ENCODE measurements at regions not wholly inside any gene's neighbourhood (a gene's known extent, or its start where the extent isn't known, plus 50 kb on each side); places are given as distances from the start of the nearest gene placed in this dataset.

DNA sequence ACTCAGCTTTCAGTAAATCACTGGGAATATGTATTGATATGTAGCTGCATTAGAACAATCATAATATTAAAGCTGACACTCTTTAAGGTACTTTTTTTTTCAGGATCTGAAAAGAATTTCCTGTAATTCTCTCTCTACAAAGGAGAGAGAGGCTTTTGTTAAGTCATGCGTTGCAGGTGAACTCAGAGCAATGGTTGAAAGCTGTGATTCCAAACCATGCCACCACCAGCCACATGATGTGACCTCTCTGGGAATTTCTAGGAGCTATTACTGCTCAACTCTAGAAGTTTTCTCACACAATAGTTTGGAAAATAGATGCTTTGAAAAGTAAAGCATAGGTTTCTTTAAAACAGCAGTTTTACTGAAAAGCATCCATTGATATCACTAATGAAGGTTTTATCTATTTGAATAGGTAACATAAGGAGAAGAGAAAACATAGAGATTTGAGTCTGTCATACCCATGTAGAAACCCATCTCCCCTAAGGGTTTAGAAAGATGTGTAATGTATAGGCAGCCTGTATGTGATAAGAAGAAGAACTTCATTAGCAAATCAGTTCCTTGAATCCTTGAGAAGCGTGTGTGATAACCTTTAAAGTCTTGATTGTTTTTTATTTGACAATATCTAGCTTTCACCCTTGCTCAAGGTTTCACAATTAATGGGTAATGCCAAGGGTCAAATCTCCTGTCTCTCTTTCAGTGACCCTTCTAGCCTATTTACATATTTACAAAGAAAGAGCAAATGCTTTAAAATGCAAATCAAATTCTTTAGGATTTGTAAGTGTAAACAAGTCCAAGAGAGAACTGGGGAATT, 161.0 kb upstream of the ANKRD50 start:
- no peaks in the 10 kb centered on the region for H3K36me3 ChIP-seq (ENCODE audit: insufficient read depth, low read length)
- H3K27me3 ChIP-seq (ENCODE audit: control insufficient read depth in 1 of 2, insufficient read depth in 2 of 2, low read length in 2 of 2), result no peaks in the 10 kb centered on the region
- H3K9ac ChIP-seq (ENCODE audit: low read length), result no peak overlapping the region
- no peaks in the 10 kb centered on the region for H3K4me1 ChIP-seq (ENCODE audit: insufficient read depth, low read length)
- H3K9me3 ChIP-seq (ENCODE audit: low read length), result no peaks in the 10 kb centered on the region
- no peak overlapping the region for H3K4me3 ChIP-seq (ENCODE audit: low read depth in 1 of 2, low read length in 2 of 2)
- H3K27ac ChIP-seq (ENCODE audit: low read depth, low read length), result no peak overlapping the region

DNA sequence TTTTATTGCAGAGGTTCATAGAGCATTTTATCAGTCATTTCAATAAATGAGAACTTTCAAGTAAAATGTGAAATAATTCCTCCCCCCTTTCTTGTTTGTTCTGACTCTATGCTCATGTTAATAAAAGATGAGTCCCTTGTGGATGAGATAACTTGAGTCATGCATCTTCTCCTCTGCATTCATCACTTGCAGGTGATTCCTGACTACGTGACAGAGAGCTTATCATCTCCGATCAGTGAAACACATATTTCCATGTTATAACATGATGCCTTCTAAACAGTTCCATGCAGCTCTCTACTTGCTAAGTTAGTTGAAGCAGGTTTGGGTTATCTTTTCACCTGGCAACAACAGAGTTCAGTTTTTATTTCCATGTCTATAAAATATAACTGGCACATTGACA, 160.1 kb upstream of the ANKRD50 start:
- H3K27ac ChIP-seq (ENCODE audit: low read depth, low read length), result no peak overlapping the region
- no peaks in the 10 kb centered on the region for H3K4me1 ChIP-seq (ENCODE audit: insufficient read depth, low read length)
- H3K9ac ChIP-seq (ENCODE audit: low read length), result no peak overlapping the region
- H3K9me3 ChIP-seq (ENCODE audit: low read length), result no peaks in the 10 kb centered on the region
- no peak overlapping the region for H3K4me3 ChIP-seq (ENCODE audit: low read depth in 1 of 2, low read length in 2 of 2)
- no peaks in the 10 kb centered on the region for H3K36me3 ChIP-seq (ENCODE audit: insufficient read depth, low read length)
- H3K27me3 ChIP-seq (ENCODE audit: control insufficient read depth in 1 of 2, insufficient read depth in 2 of 2, low read length in 2 of 2), result no peaks in the 10 kb centered on the region

DNA sequence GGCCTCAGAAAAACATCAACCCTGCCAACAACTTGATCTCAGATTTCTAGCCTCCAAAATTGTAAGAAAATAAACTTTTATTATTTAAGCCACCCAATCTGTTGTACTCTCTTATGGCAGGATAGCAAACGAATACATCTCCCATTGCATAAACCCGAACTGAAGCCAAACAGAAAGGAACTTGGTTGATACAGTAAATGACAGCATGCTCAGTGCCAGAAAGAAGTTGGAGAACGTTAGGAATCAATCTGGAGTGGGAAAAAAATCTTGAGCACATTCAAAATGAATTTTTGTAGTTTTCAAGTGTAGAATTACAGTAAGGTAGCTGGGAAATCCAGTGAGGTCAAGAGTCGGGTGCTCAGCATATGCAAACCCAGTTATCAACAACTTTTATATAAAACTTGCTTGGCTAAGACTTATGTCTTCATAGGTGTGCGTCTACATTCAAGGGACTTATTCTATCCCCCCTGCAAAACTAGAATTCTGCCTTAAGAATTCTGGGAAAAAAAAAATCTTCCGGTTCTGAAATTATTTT, 157.5 kb upstream of the ANKRD50 start:
- Histone ChIP-seq H3K9me3 (ENCODE audit: low read length) (no peaks in the 10 kb centered on the region), H3K36me3 (ENCODE audit: insufficient read depth, low read length) (no peaks in the 10 kb centered on the region), H3K27ac (ENCODE audit: low read depth, low read length) (no peak overlapping the region), H3K4me3 (ENCODE audit: low read depth in 1 of 2, low read length in 2 of 2) (no peak overlapping the region), H3K4me1 (ENCODE audit: insufficient read depth, low read length) (no peaks in the 10 kb centered on the region), H3K9ac (ENCODE audit: low read length) (no peak overlapping the region), H3K27me3 (ENCODE audit: control insufficient read depth in 1 of 2, insufficient read depth in 2 of 2, low read length in 2 of 2) (no peaks in the 10 kb centered on the region)

DNA sequence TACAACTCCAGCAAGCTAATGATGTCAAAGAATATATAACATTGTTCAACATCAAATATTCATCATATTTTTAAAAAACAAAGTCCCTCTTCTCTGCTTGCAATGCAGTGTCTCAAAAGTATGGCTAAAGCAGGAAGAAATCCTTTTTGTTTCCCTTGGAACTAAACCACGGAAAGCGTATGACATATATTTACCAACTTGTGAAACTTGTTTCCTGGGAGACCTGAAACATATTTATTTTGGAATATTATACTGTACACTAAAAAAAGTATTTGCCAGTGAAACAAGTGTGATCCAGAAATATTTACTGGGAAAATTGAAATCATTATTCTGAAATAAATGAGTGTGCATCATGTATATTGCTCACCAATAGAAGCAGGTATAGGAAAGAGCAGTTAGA, 156.0 kb upstream of the ANKRD50 start:
- Histone ChIP-seq H3K9ac (ENCODE audit: low read length) (no peak overlapping the region), H3K4me3 (ENCODE audit: low read depth in 1 of 2, low read length in 2 of 2) (no peak overlapping the region), H3K36me3 (ENCODE audit: insufficient read depth, low read length) (no peaks in the 10 kb centered on the region), H3K9me3 (ENCODE audit: low read length) (no peaks in the 10 kb centered on the region), H3K27ac (ENCODE audit: low read depth, low read length) (no peak overlapping the region), H3K27me3 (ENCODE audit: control insufficient read depth in 1 of 2, insufficient read depth in 2 of 2, low read length in 2 of 2) (no peaks in the 10 kb centered on the region), H3K4me1 (ENCODE audit: insufficient read depth, low read length) (no peaks in the 10 kb centered on the region)

DNA sequence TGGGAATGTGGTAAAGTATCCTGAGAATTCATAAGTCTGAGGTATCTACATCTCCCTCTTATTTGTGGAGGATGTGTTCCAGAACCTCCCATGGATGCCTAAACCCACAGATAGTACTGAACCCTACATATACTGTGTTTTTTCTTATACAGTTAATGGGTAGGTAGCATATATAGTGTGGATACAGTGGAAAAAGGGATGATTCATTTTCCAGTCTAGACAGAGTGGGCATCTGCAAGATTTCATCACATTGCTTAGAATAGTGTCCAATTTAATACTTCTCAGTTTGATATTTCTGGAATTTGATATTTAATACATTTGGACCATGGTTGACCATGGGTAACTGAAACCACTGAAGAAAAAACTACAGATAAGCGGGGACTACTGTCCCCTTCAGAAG, 155.0 kb upstream of the ANKRD50 start:
- Histone ChIP-seq H3K4me1 (ENCODE audit: insufficient read depth, low read length) (no peaks in the 10 kb centered on the region), H3K9me3 (ENCODE audit: low read length) (no peaks in the 10 kb centered on the region), H3K4me3 (ENCODE audit: low read depth in 1 of 2, low read length in 2 of 2) (no peak overlapping the region), H3K27ac (ENCODE audit: low read depth, low read length) (no peak overlapping the region), H3K27me3 (ENCODE audit: control insufficient read depth in 1 of 2, insufficient read depth in 2 of 2, low read length in 2 of 2) (no peaks in the 10 kb centered on the region), H3K36me3 (ENCODE audit: insufficient read depth, low read length) (no peaks in the 10 kb centered on the region), H3K9ac (ENCODE audit: low read length) (no peak overlapping the region)

DNA sequence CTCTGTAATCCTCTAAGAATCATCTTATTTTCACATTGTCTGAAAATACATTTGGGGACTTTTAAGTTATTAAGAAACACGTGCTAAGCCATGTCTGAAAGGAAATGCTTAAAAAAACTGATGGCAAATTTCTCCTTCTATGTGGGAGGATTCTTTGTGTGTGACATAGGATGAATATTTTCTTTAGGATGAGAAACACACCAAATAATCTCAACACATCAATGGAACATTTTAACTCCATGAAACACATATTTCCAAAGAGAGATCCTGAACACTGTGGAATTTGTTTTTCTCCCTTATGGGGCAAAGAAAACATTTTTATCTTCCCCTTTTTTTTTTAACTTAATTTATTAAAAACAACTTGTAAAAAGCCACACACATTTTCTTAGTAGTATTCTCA, 153.8 kb upstream of the ANKRD50 start:
- H3K9ac ChIP-seq (ENCODE audit: low read length), result no peak overlapping the region
- H3K4me1 ChIP-seq (ENCODE audit: insufficient read depth, low read length), result no peaks in the 10 kb centered on the region
- no peak overlapping the region for H3K27ac ChIP-seq (ENCODE audit: low read depth, low read length)
- H3K9me3 ChIP-seq (ENCODE audit: low read length), result no peaks in the 10 kb centered on the region
- no peak overlapping the region for H3K4me3 ChIP-seq (ENCODE audit: low read depth in 1 of 2, low read length in 2 of 2)
- H3K27me3 ChIP-seq (ENCODE audit: control insufficient read depth in 1 of 2, insufficient read depth in 2 of 2, low read length in 2 of 2), result no peaks in the 10 kb centered on the region
- H3K36me3 ChIP-seq (ENCODE audit: insufficient read depth, low read length), result no peaks in the 10 kb centered on the region

DNA sequence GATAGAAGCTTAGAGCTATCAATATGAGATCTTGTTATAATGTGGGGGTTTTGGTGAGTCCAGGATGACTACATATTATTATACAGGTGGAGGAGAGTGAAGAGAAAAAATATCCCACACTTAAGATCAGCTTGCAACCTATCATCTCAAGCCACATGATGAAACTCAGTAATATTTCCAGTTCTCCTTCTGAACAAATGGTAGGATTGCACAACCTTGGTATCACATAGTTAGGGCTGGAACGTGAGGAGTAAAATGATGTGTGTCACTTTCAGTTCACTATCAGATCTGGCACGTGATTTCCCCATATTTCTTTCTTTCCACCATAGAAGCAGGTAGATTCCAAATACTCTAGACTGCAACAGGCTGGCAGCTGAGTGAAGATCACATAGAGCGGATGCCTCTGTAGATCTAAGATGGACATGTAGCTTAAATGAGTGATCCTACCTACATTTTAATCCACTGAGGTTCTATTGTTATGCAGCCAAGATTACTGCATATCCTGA, 150.6 kb upstream of the ANKRD50 start:
- Histone ChIP-seq H3K36me3 (ENCODE audit: insufficient read depth, low read length) (no peaks in the 10 kb centered on the region), H3K27ac (ENCODE audit: low read depth, low read length) (no peak overlapping the region)

DNA sequence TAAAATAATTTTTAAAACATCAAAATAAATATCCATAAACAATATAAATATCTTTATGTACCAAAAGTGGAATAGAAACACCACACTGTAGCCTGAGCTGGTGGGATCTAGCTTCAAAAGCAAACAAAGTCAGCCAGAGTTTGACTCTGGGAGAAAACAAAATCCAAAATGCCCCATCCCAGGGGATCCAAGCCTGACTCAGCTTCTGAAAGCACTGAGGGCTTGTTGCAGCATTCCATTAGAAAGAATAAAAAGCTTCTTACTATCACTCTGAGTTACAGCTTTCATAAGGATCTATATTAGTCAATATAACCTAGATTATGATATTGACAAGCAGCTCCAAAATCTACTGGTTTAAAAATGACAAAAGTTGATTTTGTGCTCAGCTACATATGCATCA, 149.7 kb upstream of the ANKRD50 start:
- Histone ChIP-seq H3K36me3 (ENCODE audit: insufficient read depth, low read length) (no peaks in the 10 kb centered on the region), H3K27me3 (ENCODE audit: control insufficient read depth in 1 of 2, insufficient read depth in 2 of 2, low read length in 2 of 2) (no peaks in the 10 kb centered on the region), H3K9me3 (ENCODE audit: low read length) (no peaks in the 10 kb centered on the region), H3K9ac (ENCODE audit: low read length) (no peak overlapping the region), H3K27ac (ENCODE audit: low read depth, low read length) (no peak overlapping the region), H3K4me3 (ENCODE audit: low read depth in 1 of 2, low read length in 2 of 2) (no peak overlapping the region), H3K4me1 (ENCODE audit: insufficient read depth, low read length) (no peaks in the 10 kb centered on the region)

More for the DNA sequence above, 150.6 kb upstream of the ANKRD50 start:
- no peaks in the 10 kb centered on the region for H3K27me3 ChIP-seq (ENCODE audit: control insufficient read depth in 1 of 2, insufficient read depth in 2 of 2, low read length in 2 of 2)
- H3K4me1 ChIP-seq (ENCODE audit: insufficient read depth, low read length), result no peaks in the 10 kb centered on the region
- H3K9ac ChIP-seq (ENCODE audit: low read length), result no peak overlapping the region
- H3K9me3 ChIP-seq (ENCODE audit: low read length), result no peaks in the 10 kb centered on the region
- no peak overlapping the region for H3K4me3 ChIP-seq (ENCODE audit: low read depth in 1 of 2, low read length in 2 of 2)

DNA sequence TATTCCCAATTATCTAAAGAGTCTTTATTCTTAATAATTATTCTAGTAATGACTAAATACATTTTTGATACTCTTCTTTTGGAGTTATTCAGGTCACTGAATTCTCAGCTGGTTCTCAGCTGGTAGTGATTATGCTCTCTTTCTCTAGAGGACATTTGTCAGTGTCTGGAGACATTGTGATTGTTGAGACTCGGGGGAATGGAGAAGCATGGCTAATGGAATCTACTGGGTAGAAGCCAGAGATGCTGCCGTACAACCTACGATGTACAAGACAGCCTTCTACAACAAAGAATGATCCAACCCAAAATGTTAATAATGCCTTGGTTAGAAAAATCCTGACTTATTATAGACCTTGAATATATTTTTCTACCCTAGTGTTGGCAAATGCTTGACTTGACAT, 149.2 kb upstream of the ANKRD50 start:
- H3K9me3 ChIP-seq (ENCODE audit: low read length), result no peaks in the 10 kb centered on the region
- no peak overlapping the region for H3K27ac ChIP-seq (ENCODE audit: low read depth, low read length)
- no peak overlapping the region for H3K9ac ChIP-seq (ENCODE audit: low read length)
- H3K27me3 ChIP-seq (ENCODE audit: control insufficient read depth in 1 of 2, insufficient read depth in 2 of 2, low read length in 2 of 2), result no peaks in the 10 kb centered on the region
- no peaks in the 10 kb centered on the region for H3K4me1 ChIP-seq (ENCODE audit: insufficient read depth, low read length)
- H3K4me3 ChIP-seq (ENCODE audit: low read depth in 1 of 2, low read length in 2 of 2), result no peak overlapping the region
- H3K36me3 ChIP-seq (ENCODE audit: insufficient read depth, low read length), result no peaks in the 10 kb centered on the region

DNA sequence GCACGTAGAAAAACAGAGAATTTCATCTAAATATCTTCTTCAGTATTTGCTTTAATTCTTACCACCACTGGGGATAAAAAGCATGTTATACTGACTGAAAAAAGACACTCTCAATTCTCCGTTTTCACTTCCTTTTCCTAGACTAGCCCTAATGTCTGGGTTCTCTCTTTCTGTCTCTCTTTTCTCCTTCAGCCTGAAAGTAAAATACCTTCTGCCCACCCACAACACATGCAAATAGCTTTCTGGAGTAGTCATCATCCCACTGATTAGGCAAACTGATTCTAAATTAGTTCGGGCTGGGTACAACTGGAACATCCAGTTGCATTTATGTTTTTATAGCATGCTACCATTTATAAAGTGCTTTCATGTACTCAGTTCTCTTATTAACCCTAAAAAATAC, 142.4 kb upstream of the ANKRD50 start:
- H3K9me3 ChIP-seq (ENCODE audit: low read length), result no peaks in the 10 kb centered on the region
- no peaks in the 10 kb centered on the region for H3K4me1 ChIP-seq (ENCODE audit: insufficient read depth, low read length)
- H3K9ac ChIP-seq (ENCODE audit: low read length), result no peak overlapping the region
- H3K27me3 ChIP-seq (ENCODE audit: control insufficient read depth in 1 of 2, insufficient read depth in 2 of 2, low read length in 2 of 2), result no peaks in the 10 kb centered on the region
- H3K4me3 ChIP-seq (ENCODE audit: low read depth in 1 of 2, low read length in 2 of 2), result no peak overlapping the region
- no peaks in the 10 kb centered on the region for H3K36me3 ChIP-seq (ENCODE audit: insufficient read depth, low read length)
- no peak overlapping the region for H3K27ac ChIP-seq (ENCODE audit: low read depth, low read length)

DNA sequence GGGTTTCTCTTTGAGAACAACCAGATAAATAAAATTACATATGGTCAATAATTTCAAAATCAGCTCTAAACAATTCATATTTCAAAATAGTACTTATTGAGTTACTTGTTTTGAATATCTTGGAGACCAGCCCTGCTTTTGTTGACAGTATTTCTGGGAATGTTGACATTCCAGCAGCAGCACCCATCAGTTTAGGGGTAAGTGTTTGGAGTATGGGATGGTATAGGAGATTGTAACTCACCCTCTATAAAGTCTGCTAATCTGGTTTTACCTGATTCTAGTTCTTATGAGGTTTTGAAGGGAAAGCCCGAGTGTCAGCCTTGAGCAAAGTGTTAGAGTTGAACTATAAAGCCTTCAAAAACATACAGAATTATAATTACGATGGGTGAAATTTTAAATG, 139.2 kb upstream of the ANKRD50 start:
- Histone ChIP-seq H3K4me3 (ENCODE audit: low read depth in 1 of 2, low read length in 2 of 2) (no peak overlapping the region), H3K36me3 (ENCODE audit: insufficient read depth, low read length) (no peaks in the 10 kb centered on the region), H3K27ac (ENCODE audit: low read depth, low read length) (no peak overlapping the region), H3K9ac (ENCODE audit: low read length) (no peak overlapping the region), H3K9me3 (ENCODE audit: low read length) (no peaks in the 10 kb centered on the region), H3K4me1 (ENCODE audit: insufficient read depth, low read length) (no peaks in the 10 kb centered on the region), H3K27me3 (ENCODE audit: control insufficient read depth in 1 of 2, insufficient read depth in 2 of 2, low read length in 2 of 2) (no peaks in the 10 kb centered on the region)

DNA sequence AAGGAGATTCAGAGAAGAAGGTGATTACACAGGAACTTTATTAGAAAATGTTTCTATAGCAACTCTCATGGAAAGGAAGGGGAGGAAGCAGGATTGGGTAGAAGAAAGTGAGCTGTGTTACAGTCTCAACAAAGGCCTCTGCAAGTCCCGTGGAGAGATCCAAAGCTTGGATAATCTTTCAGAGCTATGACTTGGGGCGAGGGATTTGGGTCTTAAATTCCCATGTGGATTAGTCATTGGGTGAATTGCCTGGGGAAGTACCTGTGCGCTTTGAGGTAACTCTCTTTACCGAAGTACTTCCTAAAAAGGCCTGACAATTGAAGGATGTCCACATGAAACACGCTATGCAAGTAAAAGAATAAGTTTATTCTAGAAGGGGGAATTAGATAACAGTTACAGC, 133.8 kb upstream of the ANKRD50 start:
- Histone ChIP-seq H3K4me1 (ENCODE audit: insufficient read depth, low read length) (no peaks in the 10 kb centered on the region), H3K9me3 (ENCODE audit: low read length) (no peaks in the 10 kb centered on the region), H3K27ac (ENCODE audit: low read depth, low read length) (no peak overlapping the region), H3K27me3 (ENCODE audit: control insufficient read depth in 1 of 2, insufficient read depth in 2 of 2, low read length in 2 of 2) (no peaks in the 10 kb centered on the region), H3K9ac (ENCODE audit: low read length) (no peak overlapping the region), H3K36me3 (ENCODE audit: insufficient read depth, low read length) (no peaks in the 10 kb centered on the region), H3K4me3 (ENCODE audit: low read depth in 1 of 2, low read length in 2 of 2) (no peak overlapping the region)
